K562 (cell line): ENCODE measurements at regions not wholly inside any gene's neighbourhood (a gene's known extent, or its start where the extent isn't known, plus 50 kb on each side); places are given as distances from the start of the nearest gene placed in this dataset.

Source experiments
- ARHGAP35 ChIP-seq: fragments of 450-650 bp; IDR thresholded peaks from 2 replicates; pipeline ENCODE4 v1.6.1; 2018; ENCODE audit not compliant: partially characterized antibody
- ARID1B ChIP-seq: fragments of 450-650 bp; IDR thresholded peaks from 2 replicates; pipeline ENCODE4 v1.6.1; 2016; ENCODE audit warnings: antibody characterized with exemption, mild to moderate bottlenecking, inconsistent platforms
- BRF2 ChIP-seq: IDR thresholded peaks from 3 replicates; pipeline ENCODE4 v1.6.1; 2011; ENCODE audit warnings: borderline replicate concordance, mild to moderate bottlenecking; ENCODE audit not compliant: insufficient read length, insufficient read depth
- CBFA2T3 ChIP-seq: fragments of 450-650 bp; IDR thresholded peaks from 2 replicates; pipeline ENCODE4 v1.6.1; 2017
- CGGBP1 ChIP-seq: fragments of 250-450 bp; sonication (Bioruptor Pico); IDR thresholded peaks from 2 replicates; pipeline ENCODE4 v1.9.0; 2021; ENCODE audit warnings: mild to moderate bottlenecking
- EGR1 ChIP-seq: fragments of 450-650 bp; conservative IDR thresholded peaks from 2 replicates; pipeline ENCODE4 v1.6.1; 2017; ENCODE audit warnings: mild to moderate bottlenecking
- GTF2E2 ChIP-seq: fragments of 200-800 bp; sonication (Bioruptor generic); IDR thresholded peaks from 2 replicates; pipeline ENCODE4 v1.6.1; 2016; ENCODE audit warnings: missing genetic modification characterization, missing compliant biosample characterization
- HMG20B ChIP-seq: fragments of 250-450 bp; sonication (Bioruptor Pico); IDR thresholded peaks from 2 replicates; pipeline ENCODE4 v1.5.0; 2021; ENCODE audit warnings: mild to moderate bottlenecking
- MAFG ChIP-seq: fragments of 450-650 bp; conservative IDR thresholded peaks from 2 replicates; pipeline ENCODE4 v1.6.1; 2016; ENCODE audit warnings: missing genetic modification characterization, missing compliant biosample characterization
- NKRF ChIP-seq: fragments of 450-650 bp; IDR thresholded peaks from 2 replicates; pipeline ENCODE4 v1.6.1; 2016; ENCODE audit warnings: borderline replicate concordance
- REST ChIP-seq, 2 experiments: fragments of 450-650 bp; formaldehyde crosslinking in 1 of 2; IDR thresholded peaks; 2 replicates each; pipeline versions ENCODE4 v1.4.0 to v1.6.1; 2014 to 2020; ENCODE audit warnings: mild to moderate bottlenecking in 2 of 2, borderline replicate concordance in 1 of 2, low read depth in 1 of 2
- SNIP1 ChIP-seq: fragments of 450-650 bp; IDR thresholded peaks from 2 replicates; pipeline ENCODE4 v1.7.1; 2017; ENCODE audit warnings: low read depth, mild to moderate bottlenecking
- XRCC5 ChIP-seq: fragments of 200-400 bp; formaldehyde crosslinking; IDR thresholded peaks from 2 replicates; pipeline ENCODE4 v1.6.1; 2017; ENCODE audit warnings: low read depth, mild to moderate bottlenecking, low read length
- ZBTB7A ChIP-seq: IDR thresholded peaks from 2 replicates; pipeline ENCODE4 v1.6.1; 2011; ENCODE audit warnings: low read depth, mild to moderate bottlenecking, low read length, moderate library complexity, borderline replicate concordance; ENCODE audit not compliant: control insufficient read depth
- ZNF239 ChIP-seq: fragments of 250-450 bp; sonication (Bioruptor Pico); IDR thresholded peaks from 2 replicates; pipeline ENCODE4 v1.4.0; 2020; ENCODE audit warnings: mild to moderate bottlenecking
- ZNF764 ChIP-seq: fragments of 250-450 bp; sonication (Bioruptor Pico); IDR thresholded peaks from 2 replicates; pipeline ENCODE4 v1.4.0; 2020; ENCODE audit warnings: low read depth, mild to moderate bottlenecking, moderate library complexity

- TF ChIP-seq BRF2 (no peak), NKRF (peak; percentile 70), SNIP1 (no peak), HMG20B (CRISPR knock-in tag) (no peak), MAFG (peak; percentile 65), ARHGAP35 (no peak), CBFA2T3 (peak; percentile 22; the same call in 1 of the 2 replicates), GTF2E2 (no peak), ZBTB7A (peak; percentile 60; the same call in 1 of the 2 replicates), ARID1B (0 out of 2 replicates have a peak, but pooled peaks have one; percentile 8), ZNF764 (no peak), ZNF239 (CRISPR knock-in tag) (no peak), CGGBP1 (CRISPR knock-in tag) (no peak), REST (IDR thresholded peaks at IDR 0.05; ENCODE audit: borderline replicate concordance) (peak; percentile 90), REST (CRISPR knock-in tag; IDR thresholded peaks at IDR 0.05; ENCODE audit: low read depth) (no peak), XRCC5 (no peak), EGR1 (peak; percentile 23)
Measured at GRCh38 chr1:212557739-212558692, 50.5 kb upstream of the ATF3 start (continued).
